A673 (cell line): ENCODE measurements at regions not wholly inside any gene's neighbourhood (a gene's known extent, or its start where the extent isn't known, plus 50 kb on each side); places are given as distances from the start of the nearest gene placed in this dataset.

Source experiments
- BruUV-seq: library from RNA; stranded (reverse); fragments of 400-500 nt; replicated peaks from 2 replicates; lab custom pipeline; 2021; lab: Mats Ljungman, UMichigan
- CTCF ChIA-PET: fragments of 300-600 bp; sonication (Branson Sonifier 250); formaldehyde crosslinking; loops from one replicate; lab custom pipeline; 2022; ENCODE audit warnings: antibody characterized with exemption; lab: Charles Lee
- POLR2A ChIA-PET: fragments of 300-600 bp; sonication (Branson Sonifier 250); formaldehyde crosslinking; loops from one replicate; lab custom pipeline; 2022; ENCODE audit warnings: antibody characterized with exemption; ENCODE audit not compliant: low non-redundant PET; lab: Charles Lee
- DNase-seq: peaks from one replicate; pipeline ENCODE4 v3.0.0-alpha.2; 2015; ENCODE audit warnings: low spot score
- H3K27ac ChIP-seq: fragments of 200-600 bp; sonication (generic); 2 replicates; pipeline ENCODE4 v1.5.1; 2016; ENCODE audit warnings: mixed run types, low read depth, mild to moderate bottlenecking, mixed read lengths, antibody characterized with exemption, low read length; ENCODE audit not compliant: poor library complexity, severe bottlenecking
- H3K27me3 ChIP-seq: fragments of 200-600 bp; sonication (generic); replicated peaks from 2 replicates; pipeline ENCODE4 v1.6.1; 2017; ENCODE audit warnings: mixed run types, low read depth, mild to moderate bottlenecking, mixed read lengths, antibody characterized with exemption, low read length; ENCODE audit not compliant: insufficient read depth, poor library complexity
- H3K36me3 ChIP-seq: fragments of 200-600 bp; sonication (generic); 2 replicates; pipeline ENCODE4 v1.6.1; 2016; ENCODE audit warnings: mixed run types, mild to moderate bottlenecking, mixed read lengths, antibody characterized with exemption, low read length; ENCODE audit not compliant: insufficient read depth, poor library complexity, severe bottlenecking
- H3K4me1 ChIP-seq: fragments of 200-600 bp; sonication (generic); 2 replicates; pipeline ENCODE4 v1.6.1; 2017; ENCODE audit warnings: mixed run types, mild to moderate bottlenecking, mixed read lengths, antibody characterized with exemption, low read length; ENCODE audit not compliant: insufficient read depth, poor library complexity, severe bottlenecking
- H3K4me3 ChIP-seq: fragments of 200-600 bp; sonication (generic); 2 replicates; pipeline ENCODE4 v1.5.1; 2016; ENCODE audit warnings: low read depth, mixed run types, mild to moderate bottlenecking, mixed read lengths, low read length; ENCODE audit not compliant: poor library complexity, severe bottlenecking
- H3K9me3 ChIP-seq: fragments of 200-600 bp; sonication (generic); 2 replicates; pipeline ENCODE4 v1.6.1; 2016; ENCODE audit warnings: mixed run types, low read depth, mild to moderate bottlenecking, mixed read lengths, antibody characterized with exemption, low read length; ENCODE audit not compliant: poor library complexity, severe bottlenecking
- CTCF ChIP-seq: fragments of 300-800, 200-600 bp; sonication (generic); conservative IDR thresholded peaks from 2 replicates; pipeline ENCODE4 v1.5.1; 2017; ENCODE audit warnings: low read depth, mild to moderate bottlenecking, antibody characterized with exemption, low read length, moderate library complexity, mixed read lengths
- EZH2 ChIP-seq: fragments of 200-600 bp; sonication (generic); IDR thresholded peaks from 2 replicates; pipeline ENCODE4 v1.6.1; 2017; ENCODE audit warnings: borderline replicate concordance, low read depth, mild to moderate bottlenecking, mixed read lengths, antibody characterized with exemption, low read length; ENCODE audit not compliant: poor library complexity, severe bottlenecking
- intact Hi-C: fragments of 100-400 bp; cut with micrococcal nuclease; formaldehyde crosslinking; loops from one replicate; pipeline ENCODE4 v1.10.0; 2022; ENCODE audit not compliant: unreplicated experiment

GRCh38 chr12:23450810-23451209, 498.7 kb downstream of the SOX5 start:
- Histone ChIP-seq H3K4me1 (no peaks in the 10 kb centered on the region), H3K9me3 (no peaks in the 10 kb centered on the region), H3K27ac (no peak overlapping the region), H3K4me3 (no peak overlapping the region), H3K27me3 (no peaks in the 10 kb centered on the region), H3K36me3 (no peaks in the 10 kb centered on the region)
- intact Hi-C loops: no loop called here
- DNase-seq: no peak
- ChIA-PET CTCF (no interaction called here), POLR2A (no interaction called here)
- TF ChIP-seq EZH2: no peak
- TF ChIP-seq CTCF: no peak
- BruUV-seq: no TSS peak

- Histone ChIP-seq H3K9me3 (no peaks in the 10 kb centered on the region), H3K27me3 (no peaks in the 10 kb centered on the region), H3K4me3 (no peak overlapping the region), H3K36me3 (no peaks in the 10 kb centered on the region), H3K27ac (no peak overlapping the region), H3K4me1 (no peaks in the 10 kb centered on the region)
- DNase-seq: no peak
- no TSS peak for BruUV-seq
- no peak for TF ChIP-seq EZH2
- intact Hi-C loops: no loop called here
- POLR2A ChIA-PET: no interaction called here
- CTCF ChIA-PET: no interaction called here
Measured at GRCh38 chr12:23455283-23455682, 494.2 kb downstream of the SOX5 start.

GRCh38 chr12:23458640-23459039, 490.8 kb downstream of the SOX5 start:
- CTCF ChIA-PET: no interaction called here
- Histone ChIP-seq H3K27ac (no peak overlapping the region), H3K4me1 (no peaks in the 10 kb centered on the region), H3K36me3 (no peaks in the 10 kb centered on the region), H3K4me3 (no peak overlapping the region), H3K9me3 (no peaks in the 10 kb centered on the region), H3K27me3 (no peaks in the 10 kb centered on the region)
- no peak for TF ChIP-seq EZH2
- DNase-seq: no peak
- intact Hi-C loops: no loop called here
- POLR2A ChIA-PET: no interaction called here
- BruUV-seq: no TSS peak

GRCh38 chr12:23462546-23462945, 486.9 kb downstream of the SOX5 start:
- no peak overlapping the region for H3K4me3 ChIP-seq
- POLR2A ChIA-PET: no interaction called here

More at GRCh38 chr12:23462546-23462945, 486.9 kb downstream of the SOX5 start:
- no peak for TF ChIP-seq CTCF
- no peak for TF ChIP-seq EZH2
- no peak overlapping the region for H3K27ac ChIP-seq
- no peaks in the 10 kb centered on the region for H3K4me1 ChIP-seq
- no TSS peak for BruUV-seq
- no peak for DNase-seq
- intact Hi-C loops: no loop called here
- H3K27me3 ChIP-seq: no peaks in the 10 kb centered on the region
- CTCF ChIA-PET: no interaction called here
- H3K9me3 ChIP-seq: no peaks in the 10 kb centered on the region
- no peaks in the 10 kb centered on the region for H3K36me3 ChIP-seq
